Psoas muscle (tissue), 7 donors: ENCODE measurements at regions not wholly inside any gene's neighbourhood (a gene's known extent, or its start where the extent isn't known, plus 50 kb on each side); places are given as distances from the start of the nearest gene placed in this dataset.
"Not testable (repeated sequence)": the region's sequence is repeated elsewhere in the genome, so short reads cannot be mapped to it uniquely, and the experiment has no call there.

Experiments used
- ATAC-seq, 4 donors: fragments of 200-7000 bp; cut with Tn5 transposase; one replicate each; pipeline ENCODE4 v1.9.1; 2020; ENCODE audit warnings: moderate library complexity in 3 of 4, mild to moderate bottlenecking in 2 of 4
- DNase-seq, 2 donors: peaks; one replicate each; pipeline ENCODE4 v3.0.0-alpha.2; 2020
- H3K27ac ChIP-seq: fragments of 200-600 bp; one replicate; pipeline ENCODE4 v1.8.0; 2022
- H3K27me3 ChIP-seq, 3 donors: fragments of 200-600 bp in 1 of 3; one replicate each; pipeline versions ENCODE4 v1.6.1 to v1.8.0; 2013 to 2022; ENCODE audit warnings: low read length in 2 of 3, mild to moderate bottlenecking in 2 of 3, moderate library complexity in 1 of 3; ENCODE audit not compliant: insufficient read depth in 3 of 3
- H3K36me3 ChIP-seq, 2 donors: fragments of 200-600 bp in 1 of 2; one replicate each; pipeline versions ENCODE4 v1.6.1 to v1.8.0; 2013 to 2022; ENCODE audit warnings: low read depth in 1 of 2, mild to moderate bottlenecking in 1 of 2, moderate library complexity in 1 of 2; ENCODE audit not compliant: insufficient read depth in 1 of 2
- H3K4me1 ChIP-seq: fragments of 200-600 bp; one replicate; pipeline ENCODE4 v1.8.0; 2022
- H3K4me3 ChIP-seq: fragments of 200-600 bp; one replicate; pipeline ENCODE4 v1.8.0; 2022; ENCODE audit warnings: mild to moderate bottlenecking
- H3K9me3 ChIP-seq: fragments of 200-600 bp; one replicate; pipeline ENCODE4 v1.8.0; 2022
- CTCF ChIP-seq: fragments of 200-600 bp; IDR thresholded peaks from one replicate; pipeline ENCODE4 v1.8.0; 2022; ENCODE audit warnings: antibody characterized with exemption
- WGBS, 3 donors: extraction: QIAGEN DNeasy Blood & Tissue Kit; methylation state at CpG; one replicate each; pipeline versions ENCODE4 v1.1.6 to v1.1.7; 2013; 5-methylcytosine and 5-hydroxymethylcytosine counted together
- intact Hi-C, 2 donors: fragments of 100-400 bp; cut with DNase I; formaldehyde crosslinking; loops; one replicate each; pipeline versions ENCODE4 v1.11.0 to v1.14.2; 2022
- donor health status: healthy with polysubstance abuse.
- donor health status: DM: no; HTN: no; CAD: no; lungs with moderate emphysema.
- donor health status: Bipolar disorder and iron deficiency.
- donor health status: healthy.
- donor health status: DM: yes; HTN: yes; CAD: no.
- donor health status: DM: no; HTN: no; CAD: no.
- donor health status: DM: yes; HTN: yes; CAD: no.

GRCh38 chr2:83103613-83104012 is 1355.5 kb downstream of the SUCLG1 start:
- WGBS, 3 donors: 27 to 51% (median 45%) methylated on average over 1 of the region's 1 CpG
- H3K27ac ChIP-seq: no peak overlapping the region
- ATAC-seq: no peak

GRCh38 chr2:83089051-83089450 is 1370.0 kb downstream of the SUCLG1 start:
- WGBS, 3 donors: 90 to 92% (median 92%) methylated on average over 14 to 15 of the region's 15 CpGs
- intact Hi-C loops, H3K27me3 ChIP-seq, H3K9me3 ChIP-seq, DNase-seq, H3K36me3 ChIP-seq, H3K4me3 ChIP-seq, H3K4me1 ChIP-seq, ATAC-seq, H3K27ac ChIP-seq: not testable (repeated sequence)

More at GRCh38 chr2:83103613-83104012, 1355.5 kb downstream of the SUCLG1 start:
- Histone ChIP-seq H3K9me3 (no peaks in the 10 kb centered on the region), H3K27me3 (no peaks in the 10 kb centered on the region), H3K4me3 (no peak overlapping the region), H3K4me1 (no peaks in the 10 kb centered on the region), H3K36me3 (no peaks in the 10 kb centered on the region)
- no peak for DNase-seq
- TF ChIP-seq CTCF: no peak
- intact Hi-C loops: no loop called here

GRCh38 chr2:83085869-83086268 is 1373.2 kb downstream of the SUCLG1 start:
- intact Hi-C loops: no loop called here
- no peaks in the 10 kb centered on the region for H3K4me1 ChIP-seq
- no peak overlapping the region for H3K4me3 ChIP-seq
- ATAC-seq (no peak), DNase-seq (no peak)
- 91 to 97% (median 94%) methylated on average over 2 of the region's 2 CpGs for WGBS, 3 donors
- H3K27ac ChIP-seq: no peak overlapping the region
- H3K27me3 ChIP-seq: no peaks in the 10 kb centered on the region
- no peak for TF ChIP-seq CTCF
- no peaks in the 10 kb centered on the region for H3K36me3 ChIP-seq
- no peaks in the 10 kb centered on the region for H3K9me3 ChIP-seq

GRCh38 chr2:83081826-83082690 is 1377.0 kb downstream of the SUCLG1 start:
- H3K9me3 ChIP-seq: no peaks in the 10 kb centered on the region
- H3K4me1 ChIP-seq: no peaks in the 10 kb centered on the region
- no peaks in the 10 kb centered on the region for H3K27me3 ChIP-seq
- no peak overlapping the region for H3K27ac ChIP-seq
- H3K4me3 ChIP-seq: no peak overlapping the region
- 54 to 61% (median 58%) methylated on average over 6 of the region's 6 CpGs for WGBS, 3 donors
- no peak for TF ChIP-seq CTCF
- no peaks in the 10 kb centered on the region for H3K36me3 ChIP-seq
- no peak for DNase-seq
- no peak for ATAC-seq
- intact Hi-C loops: no loop called here

GRCh38 chr2:83079007-83079406 is 1380.1 kb downstream of the SUCLG1 start:
- no peaks in the 10 kb centered on the region for H3K27me3 ChIP-seq
- DNase-seq (no peak), ATAC-seq (no peak)
- H3K9me3 ChIP-seq: no peaks in the 10 kb centered on the region
- H3K27ac ChIP-seq: no peak overlapping the region
- H3K4me3 ChIP-seq: no peak overlapping the region
- H3K36me3 ChIP-seq: no peaks in the 10 kb centered on the region
- H3K4me1 ChIP-seq: no peaks in the 10 kb centered on the region
- 97 to 99% (median 97%) methylated on average over 2 of the region's 2 CpGs for WGBS, 3 donors
- intact Hi-C loops: no loop called here
- TF ChIP-seq CTCF: no peak
